ENCODE measurements at regions not wholly inside any gene's neighbourhood (a gene's known extent, or its start where the extent isn't known, plus 50 kb on each side); places are given as distances from the start of the nearest gene placed in this dataset.

DNA sequence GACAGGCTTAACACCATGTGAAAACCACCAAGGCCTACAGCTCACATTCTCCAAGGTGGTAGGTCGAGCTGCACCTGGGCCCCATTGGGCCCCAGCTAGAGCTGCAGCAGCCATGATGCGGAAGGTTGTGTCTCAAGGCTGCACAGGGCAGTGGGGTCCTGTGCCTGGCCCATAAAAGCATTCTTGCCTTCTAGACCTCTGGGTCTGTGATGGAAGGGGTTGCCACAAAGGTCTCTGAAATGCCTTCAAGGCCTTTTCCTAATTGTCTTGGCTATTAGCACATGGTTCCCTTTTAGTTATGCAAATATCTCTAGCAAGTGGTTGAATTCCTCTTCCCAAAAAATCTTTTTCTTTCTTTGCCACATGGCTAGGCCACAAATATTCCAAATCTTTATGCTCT is 52.5 kb upstream of the C11orf58 start:
- H3F3A ChIP-seq (ENCODE audit: insufficient read depth, low read length): no peaks in the 10 kb centered on the region
- H3K4me1 ChIP-seq (ENCODE audit: insufficient read depth, low read length, severe bottlenecking): no peaks in the 10 kb centered on the region
- no peak overlapping the region for H3K9ac ChIP-seq (ENCODE audit: low read length)
- no peak overlapping the region for H3K27ac ChIP-seq (ENCODE audit: low read depth, low read length, poor library complexity, severe bottlenecking)
- H3K9me2 ChIP-seq (ENCODE audit: low read depth, low read length): no peaks in the 10 kb centered on the region
- no peak overlapping the region for H2AFZ ChIP-seq (ENCODE audit: low read length)
- H3K9me3 ChIP-seq (ENCODE audit: low read length): no peaks in the 10 kb centered on the region
- H3K27me3 ChIP-seq (ENCODE audit: insufficient read depth, low read length): no peaks in the 10 kb centered on the region
- no peak overlapping the region for H3K4me2 ChIP-seq (ENCODE audit: low read length)
- H4K20me1 ChIP-seq (ENCODE audit: insufficient read depth, low read length): no peaks in the 10 kb centered on the region
- TF ChIP-seq EZH2 (IDR thresholded peaks at IDR 0.05; ENCODE audit: borderline replicate concordance, low read length) (no peak), CTCF (IDR thresholded peaks at IDR 0.05; ENCODE audit: low read length) (no peak)
- H3K79me2 ChIP-seq (ENCODE audit: insufficient read depth, low read length): no peaks in the 10 kb centered on the region
- no peak overlapping the region for H3K4me3 ChIP-seq (ENCODE audit: low read depth, low read length, poor library complexity, severe bottlenecking)
- no peaks in the 10 kb centered on the region for H3K36me3 ChIP-seq (ENCODE audit: insufficient read depth, low read length)

GRCh38 chr11:16678466-16679116 is 59.9 kb upstream of the C11orf58 start:
- no peaks in the 10 kb centered on the region for H3K27me3 ChIP-seq (ENCODE audit: insufficient read depth, low read length)
- H3K27ac ChIP-seq (ENCODE audit: low read depth, low read length, poor library complexity, severe bottlenecking): no peak overlapping the region
- H3K9ac ChIP-seq (ENCODE audit: low read length): no peak overlapping the region
- no peaks in the 10 kb centered on the region for H3K9me2 ChIP-seq (ENCODE audit: low read depth, low read length)
- no peaks in the 10 kb centered on the region for H3K4me1 ChIP-seq (ENCODE audit: insufficient read depth, low read length, severe bottlenecking)
- H3K4me2 ChIP-seq (ENCODE audit: low read length): no peak overlapping the region
- no peak for TF ChIP-seq EZH2 (IDR thresholded peaks at IDR 0.05; ENCODE audit: borderline replicate concordance, low read length)
- TF ChIP-seq CTCF (IDR thresholded peaks at IDR 0.05; ENCODE audit: low read length): no peak
- H3K4me3 ChIP-seq (ENCODE audit: low read depth, low read length, poor library complexity, severe bottlenecking): no peak overlapping the region
- no peaks in the 10 kb centered on the region for H3K9me3 ChIP-seq (ENCODE audit: low read length)
- H2AFZ ChIP-seq (ENCODE audit: low read length): no peak overlapping the region
- no peaks in the 10 kb centered on the region for H3K36me3 ChIP-seq (ENCODE audit: insufficient read depth, low read length)
- no peaks in the 10 kb centered on the region for H4K20me1 ChIP-seq (ENCODE audit: insufficient read depth, low read length)
- H3K79me2 ChIP-seq (ENCODE audit: insufficient read depth, low read length): no peaks in the 10 kb centered on the region
- no peaks in the 10 kb centered on the region for H3F3A ChIP-seq (ENCODE audit: insufficient read depth, low read length)

DNA sequence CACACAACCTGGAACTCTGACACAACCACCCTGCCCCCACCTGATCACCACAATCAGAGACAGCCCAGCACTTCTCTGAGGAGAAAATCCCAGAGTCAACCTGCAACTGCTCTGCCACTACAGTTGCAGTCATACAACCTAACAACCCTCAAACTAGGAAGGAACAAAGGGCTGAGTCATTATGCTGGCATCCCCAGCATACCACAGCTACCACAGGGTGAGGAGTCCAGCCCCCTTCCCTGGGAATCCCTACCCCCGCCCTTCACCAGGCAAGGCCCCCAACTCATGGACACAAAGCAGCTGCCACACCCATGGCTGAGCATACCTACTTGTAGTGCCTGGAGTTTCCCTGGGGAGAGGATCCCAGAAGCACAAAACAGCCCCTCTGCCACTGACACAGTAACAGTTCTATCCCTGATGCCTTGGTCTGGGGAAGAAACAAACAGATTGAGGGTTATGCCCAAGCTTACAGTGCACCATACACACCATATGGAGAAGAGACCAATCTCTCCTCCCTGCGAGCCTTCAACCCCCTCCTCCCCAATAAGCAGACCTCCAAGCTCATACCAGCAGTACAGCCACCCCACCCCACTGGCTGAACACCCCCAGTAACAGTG is 68.5 kb upstream of the C11orf58 start:
- Histone ChIP-seq H3K4me2 (ENCODE audit: low read length) (no peak overlapping the region), H3K9me3 (ENCODE audit: low read length) (no peaks in the 10 kb centered on the region), H3K27me3 (ENCODE audit: insufficient read depth, low read length) (no peaks in the 10 kb centered on the region), H3K9ac (ENCODE audit: low read length) (no peak overlapping the region), H3F3A (ENCODE audit: insufficient read depth, low read length) (no peaks in the 10 kb centered on the region), H2AFZ (ENCODE audit: low read length) (no peak overlapping the region), H3K4me3 (ENCODE audit: low read depth, low read length, poor library complexity, severe bottlenecking) (no peak overlapping the region), H3K27ac (ENCODE audit: low read depth, low read length, poor library complexity, severe bottlenecking) (no peak overlapping the region), H4K20me1 (ENCODE audit: insufficient read depth, low read length) (no peaks in the 10 kb centered on the region), H3K36me3 (ENCODE audit: insufficient read depth, low read length) (no peaks in the 10 kb centered on the region), H3K79me2 (ENCODE audit: insufficient read depth, low read length) (no peaks in the 10 kb centered on the region), H3K9me2 (ENCODE audit: low read depth, low read length) (no peaks in the 10 kb centered on the region), H3K4me1 (ENCODE audit: insufficient read depth, low read length, severe bottlenecking) (no peaks in the 10 kb centered on the region)
- TF ChIP-seq EZH2 (IDR thresholded peaks at IDR 0.05; ENCODE audit: borderline replicate concordance, low read length) (no peak), CTCF (IDR thresholded peaks at IDR 0.05; ENCODE audit: low read length) (no peak)

Data from OCI-LY1 (cell line).